HUES64 (cell line): ENCODE measurements at regions not wholly inside any gene's neighbourhood (a gene's known extent, or its start where the extent isn't known, plus 50 kb on each side); places are given as distances from the start of the nearest gene placed in this dataset.

ENCODE experiments used
- H3K27ac ChIP-seq: 2 replicates; pipeline ENCODE4 v1.7.0; 2013; ENCODE audit warnings: low read depth, low read length, inconsistent platforms
- H3K27me3 ChIP-seq: 2 replicates; pipeline ENCODE4 v1.6.1; 2013; ENCODE audit warnings: mild to moderate bottlenecking, low read length; ENCODE audit not compliant: insufficient read depth
- H3K36me3 ChIP-seq: 2 replicates; pipeline ENCODE4 v1.6.1; 2013; ENCODE audit warnings: mild to moderate bottlenecking, low read length; ENCODE audit not compliant: insufficient read depth
- H3K4me1 ChIP-seq: 2 replicates; pipeline ENCODE4 v1.6.1; 2013; ENCODE audit warnings: mild to moderate bottlenecking, low read length, moderate library complexity; ENCODE audit not compliant: insufficient read depth
- H3K4me3 ChIP-seq: 2 replicates; pipeline ENCODE4 v1.5.1; 2013; ENCODE audit warnings: mild to moderate bottlenecking, low read length, moderate library complexity
- H3K9ac ChIP-seq: 2 replicates; pipeline ENCODE4 v1.6.1; 2013; ENCODE audit warnings: mild to moderate bottlenecking, low read depth, low read length
- H3K9me3 ChIP-seq: 2 replicates; pipeline ENCODE4 v1.6.1; 2013; ENCODE audit warnings: low read depth, low read length; ENCODE audit not compliant: insufficient read depth
- WGBS: fragments of 150-250, 120-280 bp; methylation state at CpG from one replicate; pipeline ENCODE4 v1.1.7; 2013; ENCODE audit warnings: missing lambda C conversion rate; 5-methylcytosine and 5-hydroxymethylcytosine counted together

DNA sequence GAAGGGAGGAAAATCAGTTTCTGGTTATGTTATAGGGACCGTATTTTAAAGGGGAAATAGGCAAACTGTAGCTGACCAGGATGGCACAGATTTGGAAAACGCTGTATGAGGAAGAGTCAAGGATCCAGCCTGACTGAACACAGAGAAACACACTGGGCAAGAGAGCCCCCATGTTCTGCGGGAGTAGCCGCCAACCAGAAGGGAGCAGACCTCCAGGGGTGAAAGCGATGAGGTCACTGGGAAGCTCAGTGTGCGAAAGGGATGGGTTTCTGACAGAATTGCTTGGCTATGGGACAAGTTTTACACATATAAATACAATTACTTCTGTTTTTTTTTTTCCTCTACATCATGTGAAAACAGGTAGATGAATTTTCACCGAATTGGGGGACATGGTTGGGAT, 291.6 kb upstream of the PODXL start:
- WGBS = 80% methylated on average over 6 of the region's 7 CpGs
- Histone ChIP-seq H3K4me1 (no peaks in the 10 kb centered on the region), H3K36me3 (no peaks in the 10 kb centered on the region), H3K27me3 (no peaks in the 10 kb centered on the region), H3K9ac (no peak overlapping the region), H3K27ac (no peak overlapping the region), H3K9me3 (no peaks in the 10 kb centered on the region), H3K4me3 (no peak overlapping the region)

DNA sequence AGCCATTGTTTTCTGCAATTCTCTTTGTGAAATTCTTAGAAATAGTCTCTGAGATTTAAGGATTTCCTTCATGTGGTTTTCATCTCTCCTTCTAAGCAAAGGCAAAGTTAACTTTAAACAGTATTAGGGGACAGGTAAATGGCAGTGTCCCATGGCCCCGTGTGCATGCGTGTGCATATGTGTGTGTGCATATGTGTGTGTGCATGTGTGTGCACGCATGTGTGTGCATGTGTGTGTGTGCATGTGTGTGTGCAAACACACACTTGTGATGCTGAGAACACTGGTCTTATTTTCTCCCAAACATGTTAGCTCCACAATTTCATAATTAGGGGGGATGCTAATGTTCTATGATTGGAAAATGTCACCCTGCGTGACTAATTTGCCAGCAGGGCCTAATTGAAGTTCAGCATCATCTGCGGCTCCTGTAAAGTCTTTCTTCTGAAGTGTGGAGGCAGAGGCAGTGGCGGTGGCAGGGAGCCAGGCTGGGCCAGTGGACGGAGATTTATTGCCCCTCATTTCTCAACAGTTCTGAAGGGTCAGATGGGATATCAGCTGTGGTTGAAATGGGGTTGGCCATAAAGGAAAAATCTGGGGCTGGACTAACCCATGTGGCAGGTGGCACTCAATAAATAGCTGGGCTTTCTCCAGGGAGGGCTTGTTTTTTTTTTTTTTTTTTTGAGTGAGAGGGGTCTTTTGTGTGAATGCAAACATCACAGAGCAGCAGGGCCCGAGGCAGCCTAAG, 289.3 kb upstream of the PODXL start:
- Histone ChIP-seq H3K9ac (no peak overlapping the region), H3K9me3 (no peaks in the 10 kb centered on the region), H3K36me3 (no peaks in the 10 kb centered on the region), H3K4me1 (no peaks in the 10 kb centered on the region), H3K27ac (no peak overlapping the region), H3K4me3 (no peak overlapping the region), H3K27me3 (0 out of 2 replicates have a peak, but pooled peaks cover 3% of the 10 kb centered on the region)
- 90% methylated on average over 8 of the region's 8 CpGs for WGBS

DNA sequence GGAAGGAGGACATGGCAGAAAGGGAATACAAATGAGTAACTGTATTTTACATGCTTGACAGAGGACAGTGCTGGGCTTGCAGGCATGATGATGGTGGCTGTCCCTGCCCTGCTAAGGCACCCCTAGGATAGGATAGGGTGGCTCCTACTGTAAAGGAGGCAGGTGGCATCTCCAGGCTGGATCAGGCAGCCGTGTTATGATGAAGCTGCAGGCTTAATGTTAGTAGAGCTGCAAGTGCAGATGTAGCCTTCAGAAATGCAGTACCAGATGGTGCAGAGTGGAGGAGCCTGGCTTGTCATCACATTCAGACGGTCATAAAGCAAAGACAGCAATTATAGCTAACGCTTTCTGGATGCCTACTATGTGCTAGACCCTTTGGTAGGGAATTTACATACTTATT, 287.9 kb upstream of the PODXL start:
- Histone ChIP-seq H3K27me3 (0 out of 2 replicates have a peak, but pooled peaks cover 3% of the 10 kb centered on the region), H3K4me1 (no peaks in the 10 kb centered on the region), H3K4me3 (no peak overlapping the region), H3K9ac (no peak overlapping the region), H3K9me3 (no peaks in the 10 kb centered on the region), H3K27ac (no peak overlapping the region), H3K36me3 (no peaks in the 10 kb centered on the region)
- 89% methylated on average over 3 of the region's 3 CpGs for WGBS

DNA sequence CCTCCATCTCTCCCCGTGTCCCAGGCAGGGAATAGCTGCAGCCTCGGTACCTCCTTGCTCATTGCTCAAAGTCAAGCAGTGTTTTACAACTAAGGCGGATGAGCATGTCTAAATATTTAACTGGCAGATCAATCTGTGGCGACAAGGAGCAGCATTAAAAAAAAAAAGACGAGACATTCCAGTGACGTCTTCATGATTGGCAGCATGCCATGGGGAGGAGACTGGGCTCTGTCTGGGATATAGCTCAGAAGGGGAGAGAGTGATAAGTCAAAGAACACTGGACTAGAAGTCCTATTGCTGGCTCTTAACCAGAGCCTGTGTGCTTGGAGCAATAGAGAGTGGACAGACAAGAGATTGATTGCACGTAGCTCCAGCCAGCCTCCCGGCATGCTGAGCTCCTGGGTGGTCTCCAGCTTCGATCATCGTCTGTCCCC, 287.5 kb upstream of the PODXL start:
- 89% methylated on average over 10 of the region's 10 CpGs for WGBS
- H3K27me3 ChIP-seq = 0 out of 2 replicates have a peak, but pooled peaks cover 3% of the 10 kb centered on the region
- no peak overlapping the region for H3K4me3 ChIP-seq
- no peaks in the 10 kb centered on the region for H3K4me1 ChIP-seq
- no peaks in the 10 kb centered on the region for H3K36me3 ChIP-seq
- H3K9ac ChIP-seq = no peak overlapping the region
- H3K27ac ChIP-seq = no peak overlapping the region
- H3K9me3 ChIP-seq = no peaks in the 10 kb centered on the region

DNA sequence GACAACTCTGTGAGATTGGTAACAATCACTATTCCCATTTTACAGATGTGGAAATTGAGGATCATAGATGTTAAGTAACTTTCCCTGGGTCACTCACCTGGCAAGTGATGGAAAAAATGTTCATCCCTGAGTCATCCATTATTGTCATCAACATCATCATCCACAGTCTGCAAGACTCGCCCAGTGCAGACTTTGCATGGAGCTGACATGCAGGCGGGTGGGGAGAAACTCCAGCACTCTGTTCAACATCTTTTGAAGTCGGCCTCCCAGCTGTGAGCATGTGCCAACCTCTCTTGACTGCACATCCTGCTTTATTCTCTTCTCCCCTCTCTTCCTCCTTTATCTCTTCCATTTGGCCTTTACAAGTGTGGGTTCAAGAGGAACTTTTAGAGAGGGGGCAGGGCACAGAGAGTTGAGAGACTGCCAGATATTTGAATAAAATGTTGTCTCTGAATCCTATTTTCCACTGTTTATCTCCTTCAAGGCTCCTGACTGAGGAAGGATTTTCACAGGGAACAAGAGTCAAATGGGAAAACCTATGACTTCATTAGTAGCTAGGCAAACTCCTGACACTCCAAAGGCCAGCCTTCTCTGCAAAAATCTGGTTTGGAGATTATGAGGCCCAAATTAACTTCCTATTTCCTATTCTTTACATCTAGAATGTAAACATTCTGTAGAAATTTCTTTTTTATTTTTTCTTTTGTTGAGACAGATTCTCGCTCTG, 283.7 kb upstream of the PODXL start:
- Histone ChIP-seq H3K27me3 (0 out of 2 replicates have a peak, but pooled peaks cover 3% of the 10 kb centered on the region), H3K9ac (no peak overlapping the region), H3K9me3 (no peaks in the 10 kb centered on the region), H3K4me3 (no peak overlapping the region), H3K27ac (no peak overlapping the region), H3K4me1 (no peaks in the 10 kb centered on the region), H3K36me3 (no peaks in the 10 kb centered on the region)
- 91% methylated on average over 4 of the region's 4 CpGs for WGBS

DNA sequence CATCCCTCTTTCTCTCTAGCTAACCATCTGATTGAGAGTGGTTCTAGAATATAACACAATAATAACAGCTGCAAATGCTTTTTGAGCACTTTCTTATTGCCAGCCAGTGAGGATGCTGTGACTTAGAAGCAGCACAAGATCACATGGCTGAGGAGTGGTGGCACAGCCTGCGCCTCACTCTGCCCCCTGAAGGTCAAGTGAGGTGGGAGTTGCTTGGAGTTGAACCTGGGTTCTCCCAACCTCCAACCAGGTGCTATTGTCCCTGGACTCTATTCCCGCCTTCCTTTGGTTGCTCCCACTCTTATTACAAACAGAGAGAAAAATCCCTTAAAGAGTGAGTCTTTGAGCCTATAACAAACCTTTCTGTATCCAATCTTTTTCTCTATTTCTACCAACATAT, 280.3 kb upstream of the PODXL start:
- Histone ChIP-seq H3K27ac (no peak overlapping the region), H3K27me3 (0 out of 2 replicates have a peak, but pooled peaks cover 3% of the 10 kb centered on the region), H3K9me3 (no peaks in the 10 kb centered on the region), H3K4me3 (no peak overlapping the region), H3K9ac (no peak overlapping the region), H3K36me3 (no peaks in the 10 kb centered on the region), H3K4me1 (no peaks in the 10 kb centered on the region)
- WGBS = 56% methylated on average over 2 of the region's 2 CpGs

DNA sequence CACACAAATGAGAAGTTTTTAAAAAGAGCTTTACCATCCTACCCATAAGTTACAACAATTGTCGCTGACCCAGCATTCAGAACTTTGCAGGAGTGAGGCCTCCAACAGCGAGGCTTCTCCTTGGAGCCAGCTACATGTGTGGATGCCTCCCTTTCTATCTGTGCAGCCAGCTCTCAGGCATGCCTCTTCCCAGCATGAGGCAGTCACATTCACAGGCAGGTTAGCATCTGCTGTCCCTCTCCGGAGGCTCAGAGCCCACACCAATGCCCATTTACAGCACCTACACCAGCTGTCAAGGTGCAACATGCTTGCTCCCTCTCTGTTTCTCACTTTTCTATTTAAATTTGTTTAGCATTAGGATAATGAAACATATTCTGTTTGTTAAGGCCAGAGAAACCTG, 278.7 kb upstream of the PODXL start:
- H3K36me3 ChIP-seq = no peaks in the 10 kb centered on the region
- no peak overlapping the region for H3K27ac ChIP-seq
- WGBS = 79% methylated on average over 3 of the region's 3 CpGs
- no peak overlapping the region for H3K9ac ChIP-seq
- no peaks in the 10 kb centered on the region for H3K27me3 ChIP-seq
- peaks cover 4% of the 10 kb centered on the region for H3K4me1 ChIP-seq
- H3K9me3 ChIP-seq = no peaks in the 10 kb centered on the region
- H3K4me3 ChIP-seq = no peak overlapping the region

DNA sequence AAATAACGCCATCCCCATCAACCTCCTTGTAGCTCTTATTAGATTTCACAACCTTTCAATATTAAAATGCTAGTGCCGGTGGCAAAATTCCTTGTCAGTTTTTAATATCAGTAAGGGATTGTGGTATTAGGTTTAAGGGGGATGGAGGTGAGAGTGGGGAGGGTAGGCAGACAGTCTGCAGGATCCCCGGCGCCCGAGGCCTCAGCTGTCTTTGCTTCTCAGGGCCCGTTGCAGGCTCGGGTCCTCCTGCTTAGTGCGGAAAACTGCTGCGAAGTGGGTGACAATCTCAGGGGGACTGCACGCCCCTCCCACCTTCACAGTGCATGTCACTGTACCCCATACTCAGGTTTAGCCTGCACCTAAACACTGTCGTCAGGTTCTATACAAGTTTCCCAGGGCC, 274.3 kb upstream of the PODXL start:
- H3K4me3 ChIP-seq = no peak overlapping the region
- no peak overlapping the region for H3K27ac ChIP-seq

DNA sequence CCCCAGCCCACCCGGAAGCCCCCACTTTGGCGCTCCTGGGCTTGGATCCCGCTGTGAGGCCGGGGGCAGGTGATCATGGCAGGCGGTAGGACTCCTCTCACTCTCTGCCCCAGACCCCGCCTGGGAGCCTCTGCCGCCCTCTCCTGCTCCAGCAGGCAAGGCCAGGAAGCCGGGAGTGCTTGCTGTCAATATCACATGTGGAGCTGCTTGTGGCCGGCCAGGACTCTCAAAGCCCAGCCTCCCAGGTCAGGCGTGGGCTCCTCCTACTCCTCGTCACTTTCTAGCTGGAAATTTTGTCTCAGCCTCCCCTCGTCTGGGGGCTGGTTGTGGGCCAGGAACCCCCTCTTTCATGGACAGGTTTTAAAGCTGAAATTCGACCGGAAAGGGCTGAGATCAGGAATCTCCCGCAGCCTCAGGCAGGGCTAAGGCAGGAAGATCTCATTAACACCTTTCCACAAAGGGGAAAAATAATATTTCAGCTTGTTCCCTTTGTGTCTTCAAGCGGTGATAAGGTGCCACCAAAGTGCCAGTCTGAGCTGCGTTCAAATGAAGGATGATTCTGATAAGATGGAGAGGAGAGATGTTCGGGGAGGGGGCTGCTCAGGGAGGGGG, 273.6 kb upstream of the PODXL start:
- H3K4me3 ChIP-seq = no peak overlapping the region
- 16% methylated on average over 18 of the region's 18 CpGs for WGBS
- H3K9me3 ChIP-seq = no peaks in the 10 kb centered on the region
- no peaks in the 10 kb centered on the region for H3K27me3 ChIP-seq
- H3K27ac ChIP-seq = no peak overlapping the region; the same call in 1 of the 2 replicates
- H3K36me3 ChIP-seq = no peaks in the 10 kb centered on the region
- H3K4me1 ChIP-seq = peaks cover 20% of the 10 kb centered on the region
- no peak overlapping the region for H3K9ac ChIP-seq

More for the DNA sequence above, 274.3 kb upstream of the PODXL start:
- H3K9me3 ChIP-seq = no peaks in the 10 kb centered on the region
- H3K36me3 ChIP-seq = no peaks in the 10 kb centered on the region
- WGBS = 86% methylated on average over 10 of the region's 11 CpGs
- H3K4me1 ChIP-seq = peaks cover 20% of the 10 kb centered on the region
- no peaks in the 10 kb centered on the region for H3K27me3 ChIP-seq
- no peak overlapping the region for H3K9ac ChIP-seq

DNA sequence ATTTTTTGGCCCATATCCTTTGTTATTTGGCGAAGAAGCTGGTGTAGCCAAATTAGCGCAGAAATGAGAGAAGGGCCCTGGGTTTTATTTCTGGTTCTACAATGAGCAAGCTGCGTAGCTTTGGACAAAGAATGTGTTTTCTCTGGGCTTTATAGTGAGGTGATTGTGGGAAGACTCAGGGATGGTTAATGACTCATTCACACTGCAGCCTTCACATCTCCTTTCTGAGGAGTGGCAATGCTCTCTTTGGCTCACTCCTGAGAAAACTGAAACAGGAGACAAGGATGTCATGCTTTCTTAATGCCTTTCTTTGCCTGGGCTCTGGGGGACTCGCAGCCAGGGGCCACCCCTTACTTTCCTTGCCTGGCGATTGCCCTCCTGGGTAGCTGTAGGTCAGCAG, 271.0 kb upstream of the PODXL start:
- 82% methylated on average over 5 of the region's 5 CpGs for WGBS
- Histone ChIP-seq H3K27ac (no peak overlapping the region), H3K27me3 (no peaks in the 10 kb centered on the region), H3K4me1 (peaks cover 20% of the 10 kb centered on the region), H3K4me3 (no peak overlapping the region), H3K9me3 (no peaks in the 10 kb centered on the region), H3K36me3 (no peaks in the 10 kb centered on the region), H3K9ac (no peak overlapping the region)

DNA sequence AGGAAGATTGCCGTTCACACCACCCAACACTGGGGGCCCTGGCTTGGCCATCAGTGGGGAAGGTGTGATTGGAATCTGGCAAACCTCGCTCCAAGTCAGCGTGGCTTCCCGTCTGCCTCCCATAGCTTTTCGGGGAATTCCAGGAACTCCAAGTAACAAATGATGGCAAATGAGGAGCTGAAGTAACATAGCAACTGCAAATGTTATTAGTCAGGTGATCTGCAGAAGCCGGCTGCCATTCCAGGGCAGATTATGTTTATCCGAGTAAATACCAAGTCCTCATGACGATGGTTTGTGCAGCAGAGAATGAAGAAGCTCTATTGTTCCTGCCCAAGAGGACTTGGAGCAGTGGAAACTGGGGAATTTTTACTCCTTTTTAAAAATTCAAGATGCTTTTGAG, 270.5 kb upstream of the PODXL start:
- Histone ChIP-seq H3K27me3 (no peaks in the 10 kb centered on the region), H3K4me3 (no peak overlapping the region), H3K4me1 (peaks cover 20% of the 10 kb centered on the region), H3K36me3 (no peaks in the 10 kb centered on the region), H3K27ac (no peak overlapping the region), H3K9ac (no peak overlapping the region), H3K9me3 (no peaks in the 10 kb centered on the region)
- 79% methylated on average over 8 of the region's 8 CpGs for WGBS
